Left ventricle myocardium inferior (tissue), 1 donor: ENCODE measurements at regions not wholly inside any gene's neighbourhood (a gene's known extent, or its start where the extent isn't known, plus 50 kb on each side); places are given as distances from the start of the nearest gene placed in this dataset.

Experiments used
- DNase-seq: peaks from one replicate; pipeline ENCODE4 v3.0.0-alpha.2; 2020
- H3K27ac ChIP-seq: fragments of 200-600 bp; replicated peaks from 2 replicates; pipeline ENCODE4 v1.8.0; 2021
- H3K27me3 ChIP-seq: fragments of 200-600 bp; 2 replicates; pipeline ENCODE4 v1.8.0; 2021; ENCODE audit warnings: low read depth
- H3K36me3 ChIP-seq: fragments of 200-600 bp; 2 replicates; pipeline ENCODE4 v1.8.0; 2021
- H3K4me1 ChIP-seq: fragments of 200-600 bp; 2 replicates; pipeline ENCODE4 v1.8.0; 2021
- H3K4me3 ChIP-seq: fragments of 200-600 bp; 2 replicates; pipeline ENCODE4 v1.8.0; 2021; ENCODE audit warnings: mild to moderate bottlenecking, moderate library complexity
- H3K9me3 ChIP-seq: fragments of 200-600 bp; replicated peaks from 2 replicates; pipeline ENCODE4 v1.8.0; 2021
- CTCF ChIP-seq: fragments of 200-600 bp; IDR thresholded peaks from 2 replicates; pipeline ENCODE4 v1.8.0; 2021; ENCODE audit warnings: antibody characterized with exemption, mild to moderate bottlenecking, borderline replicate concordance
- intact Hi-C: fragments of 100-400 bp; cut with micrococcal nuclease; formaldehyde crosslinking; loops from one replicate; pipeline ENCODE4 v1.11.0; 2022
- donor health status: DM: no; HTN: yes; CAD: no; lungs with severe emphysema.

GRCh38 chr5:93070938-93071337, 510.1 kb downstream of the NR2F1-AS1 start:
- intact Hi-C loops = no loop called here
- Histone ChIP-seq H3K9me3 (no peaks in the 10 kb centered on the region), H3K4me3 (no peak overlapping the region), H3K4me1 (no peaks in the 10 kb centered on the region), H3K27me3 (no peaks in the 10 kb centered on the region), H3K27ac (no peak overlapping the region), H3K36me3 (no peaks in the 10 kb centered on the region)
- TF ChIP-seq CTCF = no peak
- no peak for DNase-seq

GRCh38 chr5:93069276-93069675, 511.7 kb downstream of the NR2F1-AS1 start:
- H3K9me3 ChIP-seq = no peaks in the 10 kb centered on the region
- no peaks in the 10 kb centered on the region for H3K27me3 ChIP-seq
- H3K4me1 ChIP-seq = no peaks in the 10 kb centered on the region
- intact Hi-C loops = no loop called here
- H3K36me3 ChIP-seq = no peaks in the 10 kb centered on the region
- DNase-seq = no peak
- H3K4me3 ChIP-seq = no peak overlapping the region
- TF ChIP-seq CTCF = no peak
- no peak overlapping the region for H3K27ac ChIP-seq

- Histone ChIP-seq H3K27me3 (no peaks in the 10 kb centered on the region), H3K27ac (no peak overlapping the region), H3K4me3 (no peak overlapping the region), H3K9me3 (no peaks in the 10 kb centered on the region), H3K36me3 (no peaks in the 10 kb centered on the region), H3K4me1 (no peaks in the 10 kb centered on the region)
- TF ChIP-seq CTCF = no peak
- intact Hi-C loops = no loop called here
- DNase-seq = no peak
Measured at GRCh38 chr5:93062548-93062947, 518.5 kb downstream of the NR2F1-AS1 start.

- Histone ChIP-seq H3K4me1 (no peaks in the 10 kb centered on the region), H3K27me3 (no peaks in the 10 kb centered on the region), H3K27ac (no peak overlapping the region), H3K4me3 (no peak overlapping the region), H3K9me3 (no peaks in the 10 kb centered on the region), H3K36me3 (no peaks in the 10 kb centered on the region)
- intact Hi-C loops = no loop called here
- no peak for DNase-seq
- no peak for TF ChIP-seq CTCF
Measured at GRCh38 chr5:93058309-93058708, 522.7 kb downstream of the NR2F1-AS1 start.

GRCh38 chr5:93057311-93057710, 523.7 kb downstream of the NR2F1-AS1 start:
- H3K27ac ChIP-seq = no peak overlapping the region
- H3K9me3 ChIP-seq = no peaks in the 10 kb centered on the region
- no peak for DNase-seq
- intact Hi-C loops = no loop called here
- no peak overlapping the region for H3K4me3 ChIP-seq
- no peaks in the 10 kb centered on the region for H3K4me1 ChIP-seq
- H3K27me3 ChIP-seq = no peaks in the 10 kb centered on the region
- no peaks in the 10 kb centered on the region for H3K36me3 ChIP-seq
- TF ChIP-seq CTCF = no peak

GRCh38 chr5:93055971-93056370, 525.0 kb downstream of the NR2F1-AS1 start:
- Histone ChIP-seq H3K36me3 (no peaks in the 10 kb centered on the region), H3K4me3 (no peak overlapping the region), H3K27ac (no peak overlapping the region), H3K27me3 (no peaks in the 10 kb centered on the region), H3K4me1 (no peaks in the 10 kb centered on the region), H3K9me3 (no peaks in the 10 kb centered on the region)
- TF ChIP-seq CTCF = no peak
- intact Hi-C loops = no loop called here
- no peak for DNase-seq
